ENCODE measurements at regions not wholly inside any gene's neighbourhood (a gene's known extent, or its start where the extent isn't known, plus 50 kb on each side); places are given as distances from the start of the nearest gene placed in this dataset.

DNA sequence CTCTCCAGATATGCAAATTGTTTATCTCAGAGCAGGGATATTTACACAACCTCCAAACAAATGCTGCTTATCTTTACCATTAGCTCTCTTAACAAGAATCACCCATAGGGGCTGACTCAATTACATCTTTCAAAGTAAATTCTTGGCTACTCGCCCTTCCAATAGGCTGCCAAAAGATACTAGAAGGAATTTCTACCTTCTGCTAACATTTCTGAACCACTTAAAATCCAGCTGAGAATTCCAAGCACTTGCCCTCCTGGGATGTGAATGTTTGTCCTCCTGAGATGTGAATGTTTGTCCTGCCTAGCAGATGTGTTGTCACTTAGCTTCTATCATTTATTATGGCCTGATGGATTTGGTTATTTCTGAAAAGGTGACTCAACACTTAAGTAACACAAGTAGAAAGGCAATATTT is 388.0 kb downstream of the GJA1 start:
- Histone ChIP-seq H4K91ac (ENCODE audit: insufficient read length, low read depth, low read length) (no peak overlapping the region), H2BK15ac (ENCODE audit: low read depth, low read length) (no peak overlapping the region), H2BK5ac (ENCODE audit: insufficient read length, low read length) (no peak overlapping the region), H3K4ac (ENCODE audit: low read depth, low read length) (no peak overlapping the region), H3K9ac (ENCODE audit: extremely low read depth, insufficient read length, low read length) (no peak overlapping the region), H3K9me3 (ENCODE audit: control insufficient read depth, low read depth, low read length) (no peaks in the 10 kb centered on the region), H2BK120ac (ENCODE audit: low read depth, low read length, poor library complexity, severe bottlenecking) (no peak overlapping the region), H3T11ph (ENCODE audit: low read length) (no peak overlapping the region), H2AK5ac (ENCODE audit: insufficient read length, low read length) (no peak overlapping the region), H3K4me1 (ENCODE audit: insufficient read depth, low read length) (no peaks in the 10 kb centered on the region; the same call in 1 of the 2 replicates), H3K18ac (ENCODE audit: insufficient read length, low read depth, low read length) (no peak overlapping the region), H3K79me2 (ENCODE audit: insufficient read depth, low read length) (no peaks in the 10 kb centered on the region), H3K14ac (ENCODE audit: insufficient read depth, low read length) (no peak overlapping the region), H2BK20ac (ENCODE audit: low read depth, low read length, poor library complexity, severe bottlenecking) (no peak overlapping the region), H3K79me1 (ENCODE audit: insufficient read depth, low read depth, low read length, poor library complexity, severe bottlenecking) (no peaks in the 10 kb centered on the region), H4K8ac (replicated peaks; ENCODE audit: insufficient read length, low read depth, low read length) (no peak overlapping the region), H3K4me2 (ENCODE audit: insufficient read depth, insufficient read length, low read length) (no peak overlapping the region), H3K23me2 (ENCODE audit: insufficient read length, low read depth, low read length, poor library complexity, severe bottlenecking) (no peaks in the 10 kb centered on the region), H3K27ac (ENCODE audit: insufficient read length, low read depth, low read length) (no peak overlapping the region), H3K56ac (ENCODE audit: insufficient read length, low read depth, low read length) (no peak overlapping the region), H4K20me1 (ENCODE audit: control insufficient read depth, insufficient read depth, insufficient read length) (no peaks in the 10 kb centered on the region), H2AFZ (ENCODE audit: low read length) (no peak overlapping the region), H3K23ac (ENCODE audit: insufficient read length, low read depth, low read length) (no peak overlapping the region), H2BK12ac (ENCODE audit: insufficient read length, low read depth, low read length) (no peak overlapping the region), H3K27me3 (ENCODE audit: insufficient read depth, low read length) (no peaks in the 10 kb centered on the region), H4K5ac (ENCODE audit: insufficient read length, low read depth, low read length) (no peak overlapping the region)
- no CpG with 5 or more reads among the region's 1 CpG for WGBS (ENCODE audit: extremely low coverage, insufficient read length, low lambda C conversion rate)
- Mint-ChIP-seq H3K27ac (peak overlapping the region in 2 of 3 experiments; percentile 77 to 97; a peak in 5 of 7 replicates), H3K4me3 (peak overlapping the region in 1 of 2 experiments; percentile 8; a peak in 1 of 5 replicates), H3K4me1 (peaks cover 34 to 40% of the 10 kb centered on the region in 2 experiments), H3K9me3 (peaks cover 18 to 24% of the 10 kb centered on the region in 2 experiments), H3K27me3 (ENCODE audit: low read depth) (no peaks in the 10 kb centered on the region), H3K36me3 (ENCODE audit: insufficient read depth in 1 of 3, low read depth in 3 of 3) (peaks cover 14 to 33% (median 21%) of the 10 kb centered on the region in 3 experiments)
- peak; percentile 44 for DNase-seq
- no peak for TF ChIP-seq CTCF (conservative IDR thresholded peaks at IDR 0.05)

Measured in H9 (cell line).